ENCODE measurements at regions not wholly inside any gene's neighbourhood (a gene's known extent, or its start where the extent isn't known, plus 50 kb on each side); places are given as distances from the start of the nearest gene placed in this dataset.
"Not testable (repeated sequence)": the region's sequence is repeated elsewhere in the genome, so short reads cannot be mapped to it uniquely, and the experiment has no call there.

DNA sequence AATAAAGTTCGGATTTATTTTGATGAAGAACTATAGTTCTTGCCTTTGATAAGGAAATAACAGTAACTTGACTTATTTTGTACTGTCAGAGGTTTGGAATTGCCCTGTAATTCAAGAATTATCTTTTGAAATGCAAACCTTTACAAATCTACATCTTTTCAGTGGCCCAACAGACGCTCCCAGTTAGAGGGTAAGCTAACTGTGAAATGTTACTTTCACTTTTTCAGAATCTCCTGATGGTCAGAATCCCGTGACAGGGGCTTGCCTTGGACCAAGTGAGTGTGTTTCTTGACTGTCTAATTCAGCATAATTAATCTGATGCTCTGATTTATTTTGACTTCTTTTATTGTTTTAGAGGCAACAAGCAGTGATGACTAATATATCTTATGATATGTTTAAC, 262.5 kb downstream of the PLOD2 start:
- no peak for DNase-seq

DNA sequence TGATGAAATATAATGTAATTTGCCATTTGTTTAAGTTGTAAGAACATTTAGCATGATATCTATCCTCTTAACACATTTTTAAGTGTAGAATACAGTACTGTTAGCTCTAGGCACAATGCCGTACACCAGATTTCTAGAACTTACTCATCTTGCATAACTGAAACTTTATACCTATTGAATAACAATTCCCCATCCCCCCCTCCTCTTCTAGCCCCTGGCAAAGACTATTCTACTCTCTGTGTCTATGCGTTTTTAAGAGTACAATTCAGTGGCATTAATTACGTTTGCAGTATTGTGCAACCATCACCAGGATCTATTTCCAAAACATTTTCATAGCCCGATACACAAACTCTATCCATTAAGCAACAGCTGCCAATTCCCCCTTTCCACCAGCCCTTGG, 261.7 kb downstream of the PLOD2 start:
- DNase-seq, result no peak

DNA sequence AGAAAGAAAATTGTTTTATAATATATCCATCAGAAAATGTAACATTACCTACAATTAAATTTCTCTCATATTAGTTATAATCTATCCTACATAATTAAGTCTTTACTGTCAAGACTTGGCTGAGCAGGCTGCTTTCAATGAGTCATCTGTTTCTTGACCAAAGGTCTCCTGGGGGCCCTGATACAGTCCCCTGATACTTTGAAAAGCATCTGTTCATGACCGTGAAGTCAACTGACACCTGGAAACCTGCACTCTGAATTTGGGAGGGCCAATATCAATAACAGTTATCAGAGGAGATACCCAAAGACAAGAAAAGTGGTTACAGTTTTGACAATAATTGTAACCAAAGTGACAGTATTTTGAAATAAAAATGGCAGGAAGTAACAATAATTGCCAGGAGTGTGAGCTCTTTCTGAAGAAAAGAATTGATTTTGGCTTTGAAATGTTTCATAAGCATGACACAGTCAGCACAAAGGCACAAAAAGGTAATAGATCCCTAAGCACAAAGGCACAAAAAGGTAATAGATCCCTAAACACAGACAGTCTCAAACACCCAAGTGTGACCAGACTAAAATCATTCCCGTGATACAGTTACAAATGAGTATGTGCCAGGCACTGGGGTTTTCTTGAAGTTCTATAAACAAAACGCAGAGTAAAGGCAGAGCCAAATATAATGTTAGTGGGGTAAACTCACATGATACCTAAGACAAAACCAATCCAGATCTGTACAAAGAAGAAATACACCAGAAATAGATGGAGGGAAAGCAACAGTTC, 260.7 kb downstream of the PLOD2 start:
- DNase-seq, result no peak

DNA sequence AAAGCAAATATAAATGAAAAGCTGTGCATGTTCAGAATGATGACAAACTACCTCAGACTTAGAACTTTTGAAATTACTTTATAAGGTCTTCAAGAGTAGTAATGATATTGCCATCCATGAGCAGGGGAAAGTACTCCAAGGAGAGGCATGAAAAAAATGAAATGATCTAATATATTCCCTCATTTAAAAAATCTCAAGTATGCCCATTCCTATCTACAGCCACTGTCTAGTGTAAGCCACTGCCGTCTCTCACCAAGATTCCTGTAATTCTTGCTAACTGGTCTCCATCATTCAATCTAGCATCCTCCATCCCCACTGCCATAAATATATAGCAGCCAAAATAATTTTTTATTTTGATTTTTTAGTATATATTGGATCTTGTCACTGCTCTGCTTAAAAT, 258.8 kb downstream of the PLOD2 start:
- DNase-seq, result no peak

DNA sequence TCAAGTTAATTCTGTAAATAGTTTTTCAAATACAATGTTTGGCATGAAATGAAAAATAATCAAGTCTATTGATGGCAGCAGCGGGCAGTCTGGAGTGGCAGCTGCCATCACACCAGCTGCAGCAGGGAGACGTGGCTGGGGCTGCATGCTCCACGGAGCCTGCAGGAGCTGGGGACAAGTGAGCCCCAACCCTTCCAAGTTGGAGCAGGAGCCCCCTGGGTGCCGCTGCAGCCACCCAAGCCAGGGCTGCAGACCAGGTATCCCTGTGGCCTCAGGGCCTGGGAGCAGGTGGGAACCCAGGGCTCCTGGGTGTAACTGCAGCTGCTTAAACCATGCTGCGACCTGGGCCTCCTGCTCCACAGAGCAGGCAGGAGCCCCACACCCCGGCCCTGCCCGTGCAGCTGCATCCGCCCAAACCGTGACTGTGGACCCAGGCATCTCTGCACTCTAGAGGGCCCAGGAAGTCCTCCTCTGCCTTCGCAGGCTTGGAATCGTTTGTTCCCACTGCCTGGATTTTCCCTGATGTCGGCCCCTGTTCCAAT, 257.4 kb downstream of the PLOD2 start:
- DNase-seq, result no peak

DNA sequence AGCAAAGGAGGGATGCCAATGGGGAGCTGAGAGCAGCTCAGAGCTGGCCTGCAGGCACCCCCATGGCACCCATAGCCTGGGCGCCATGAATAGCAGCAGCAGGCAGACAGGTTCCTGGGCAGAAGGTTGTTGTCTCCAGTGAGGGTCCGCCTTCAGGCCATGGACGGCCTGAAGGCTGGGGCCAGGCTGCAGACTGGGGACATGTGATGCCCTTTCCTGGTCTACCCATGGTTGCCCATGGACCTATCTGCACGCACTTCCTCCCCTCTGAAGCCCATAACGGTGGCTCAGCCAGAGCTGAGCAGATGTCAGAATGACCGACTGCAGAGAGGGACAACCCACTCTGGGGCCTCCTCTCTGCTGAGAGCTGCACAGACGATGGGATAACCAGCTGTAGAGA, 256.8 kb downstream of the PLOD2 start:
- DNase-seq, result no peak

DNA sequence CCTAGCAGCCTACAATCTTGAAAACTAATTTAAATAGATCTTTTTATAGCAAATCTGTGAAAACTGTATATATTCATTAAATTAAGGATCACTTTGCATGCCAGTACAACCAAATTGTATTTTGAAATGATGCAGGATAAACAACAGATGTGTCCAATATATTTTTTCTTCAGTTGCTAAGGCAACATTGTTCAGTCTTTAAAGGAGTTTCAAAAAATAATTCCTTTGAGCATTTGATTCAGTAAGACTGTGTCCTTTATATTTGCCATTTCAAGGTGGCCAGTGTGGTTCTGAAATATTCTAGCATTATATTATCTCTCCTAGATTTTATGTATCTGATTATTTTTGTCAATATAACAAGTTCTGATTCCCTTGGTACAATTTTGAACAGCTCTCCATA, 254.7 kb downstream of the PLOD2 start:
- DNase-seq, result no peak

DNA sequence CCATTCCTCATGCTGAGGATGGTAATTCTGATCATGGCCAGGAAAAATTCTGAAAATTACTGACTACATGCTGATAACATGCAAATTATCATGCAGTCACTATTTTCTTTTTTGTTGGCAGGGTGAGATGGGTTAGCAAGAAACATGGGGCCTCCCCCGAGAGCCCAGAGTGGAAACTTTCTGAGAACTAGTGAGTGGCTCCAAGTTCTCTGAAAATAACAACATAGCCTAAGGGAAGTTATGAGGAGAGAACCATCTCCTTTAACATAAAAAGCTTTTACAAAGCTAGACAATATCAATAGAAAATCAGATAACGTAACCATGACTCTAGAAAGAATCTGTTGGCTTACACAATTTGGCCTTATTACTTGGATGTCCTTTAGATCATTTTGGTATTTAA, 254.2 kb downstream of the PLOD2 start:
- DNase-seq, result no peak

DNA sequence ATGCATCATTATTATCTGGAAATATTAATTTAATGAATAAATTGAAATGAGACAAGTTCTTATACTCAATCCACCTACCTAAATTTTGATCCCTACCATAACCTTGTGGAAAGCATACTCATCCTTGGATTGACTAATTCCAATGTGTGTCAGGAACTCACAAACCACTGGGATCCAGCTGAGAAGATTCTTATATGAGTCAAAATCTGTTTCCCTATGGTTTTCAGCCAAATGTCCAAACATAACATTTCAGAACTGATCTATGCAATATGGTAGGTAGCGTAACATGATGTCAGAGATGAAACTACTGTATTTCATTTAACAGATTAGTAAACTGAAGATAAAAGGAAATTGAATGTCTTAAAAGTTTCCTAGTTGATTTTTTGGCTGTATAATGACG, 250.0 kb downstream of the PLOD2 start:
- DNase-seq, result no peak

DNA sequence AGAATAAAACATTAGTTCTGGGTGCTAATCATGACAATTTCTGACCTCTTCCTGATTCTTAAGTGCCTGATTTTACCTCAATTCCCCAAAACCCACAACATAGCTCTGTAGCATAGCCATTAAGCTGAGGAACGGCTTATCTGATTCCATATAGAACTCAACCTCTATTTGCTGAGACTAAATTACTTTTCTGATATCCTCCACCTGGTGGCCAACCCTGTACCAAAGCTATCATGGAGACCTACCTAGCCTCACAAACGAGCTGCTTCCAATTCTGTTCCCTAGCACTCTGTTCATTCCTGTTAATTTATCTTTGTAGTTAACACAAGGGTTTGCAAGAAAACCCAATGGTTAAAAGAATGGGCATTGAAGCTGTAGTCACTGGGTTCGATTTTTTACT, 245.2 kb downstream of the PLOD2 start:
- DNase-seq, result no peak

DNA sequence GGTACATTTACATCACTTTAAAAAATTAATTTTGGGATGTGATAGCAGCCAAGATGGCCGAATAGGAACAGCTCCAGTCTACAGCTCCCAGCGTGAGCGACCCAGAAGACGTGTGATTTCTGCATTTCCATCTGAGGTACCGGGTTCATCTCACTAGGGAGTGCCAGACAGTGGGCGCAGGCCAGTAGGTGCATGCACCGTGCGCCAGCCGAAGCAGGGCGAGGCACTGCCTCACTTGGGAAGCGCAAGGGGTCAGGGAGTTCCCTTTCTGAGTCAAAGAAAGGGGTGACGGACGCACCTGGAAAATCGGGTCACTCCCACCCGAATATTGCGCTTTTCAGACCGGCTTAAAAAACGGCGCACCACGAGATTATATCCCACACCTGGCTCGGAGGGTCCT, 233.2 kb downstream of the PLOD2 start:
- not testable (repeated sequence) for DNase-seq

DNA sequence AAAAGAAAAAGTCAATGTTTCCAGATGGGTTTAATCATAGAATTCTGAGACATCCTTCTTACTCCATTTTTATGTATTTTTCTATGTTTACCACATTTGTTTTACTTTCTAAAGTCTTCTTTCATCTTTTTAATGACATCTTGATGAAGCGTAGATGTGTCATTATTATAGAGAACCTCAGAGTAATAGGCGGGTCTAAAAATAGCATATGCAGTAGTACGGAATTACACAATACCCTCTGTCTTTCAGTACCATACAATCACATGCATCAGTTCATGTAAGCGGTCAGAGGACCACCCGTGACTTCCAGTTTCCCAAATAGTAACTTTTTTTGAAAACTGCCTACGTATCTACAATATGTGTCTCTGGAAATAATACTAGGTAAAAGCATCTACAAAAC, 224.0 kb downstream of the PLOD2 start:
- DNase-seq, result no peak

DNA sequence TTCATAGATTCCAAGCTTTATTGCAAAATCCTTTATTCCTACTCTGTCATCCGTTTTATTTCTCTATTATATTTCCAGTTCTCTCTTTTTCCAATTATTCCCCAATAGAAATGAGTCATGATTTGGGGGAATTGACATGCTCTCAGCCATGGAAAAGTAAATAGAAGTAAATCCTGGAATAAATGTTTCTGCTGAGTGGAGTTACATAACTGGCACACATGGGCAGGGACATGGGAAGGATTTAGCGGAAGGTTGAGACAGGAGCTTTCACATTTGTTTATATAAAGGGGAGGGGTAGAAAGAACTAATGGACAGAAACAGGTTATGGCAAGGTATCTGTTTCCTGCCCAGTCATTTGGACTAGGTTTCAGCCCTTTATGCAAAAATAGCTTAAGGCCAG, 221.6 kb downstream of the PLOD2 start:
- no peak for DNase-seq

DNA sequence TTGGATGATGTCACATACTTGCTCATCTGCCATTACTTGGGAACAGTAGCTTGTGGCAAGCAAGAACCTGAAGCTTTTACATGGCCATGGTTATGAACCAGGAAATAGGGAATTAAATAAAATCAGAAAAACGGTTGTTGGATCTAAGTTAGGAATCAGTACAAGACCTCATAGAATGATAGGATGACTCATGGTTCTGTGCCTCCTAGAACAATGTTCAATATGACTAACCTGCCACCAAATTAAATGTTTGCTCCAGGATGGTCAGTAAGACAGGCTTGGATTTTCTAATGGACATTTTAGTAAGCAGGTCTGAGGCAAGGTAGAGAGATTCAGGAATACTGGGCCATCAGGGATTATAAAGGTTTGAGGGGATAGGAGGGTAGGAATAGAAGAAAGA, 218.9 kb downstream of the PLOD2 start:
- DNase-seq, result no peak

DNA sequence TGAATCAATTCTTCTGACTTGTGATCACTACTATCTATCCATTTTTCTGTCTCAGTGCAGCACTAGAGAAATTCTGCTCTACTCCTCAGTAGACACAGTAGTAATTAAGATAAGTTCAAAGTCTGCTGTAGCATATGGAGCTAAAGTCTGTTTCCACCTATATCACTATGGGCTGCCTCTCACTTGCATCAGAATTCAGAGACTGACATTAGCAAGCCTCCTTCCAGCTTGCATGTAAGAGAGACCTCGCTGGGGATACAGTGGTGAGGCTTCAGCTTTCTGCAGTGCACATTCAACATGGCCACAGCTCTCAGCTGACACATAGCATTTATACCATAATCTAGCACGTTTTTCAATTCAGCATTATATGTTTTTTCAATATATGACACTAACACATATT, 217.0 kb downstream of the PLOD2 start:
- no peak for DNase-seq

DNA sequence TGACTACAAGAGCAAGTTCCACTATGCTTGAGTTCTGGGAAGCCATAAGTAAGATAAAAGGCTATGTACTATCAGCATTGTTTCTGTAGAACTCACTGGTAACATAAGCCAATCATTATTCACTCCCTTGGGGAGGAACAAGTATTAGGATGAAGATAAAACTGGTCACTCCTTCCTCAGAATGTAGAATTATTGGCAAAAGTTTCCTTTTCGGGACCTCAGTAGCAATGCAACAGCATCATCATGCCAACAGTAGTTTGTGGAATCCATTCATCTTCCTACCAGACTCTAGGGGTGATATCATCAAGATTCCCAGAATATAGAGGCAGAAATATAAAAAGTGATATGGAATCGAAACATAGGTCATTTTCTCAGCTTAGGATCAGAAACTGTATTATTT, 209.5 kb downstream of the PLOD2 start:
- DNase-seq, result no peak

DNA sequence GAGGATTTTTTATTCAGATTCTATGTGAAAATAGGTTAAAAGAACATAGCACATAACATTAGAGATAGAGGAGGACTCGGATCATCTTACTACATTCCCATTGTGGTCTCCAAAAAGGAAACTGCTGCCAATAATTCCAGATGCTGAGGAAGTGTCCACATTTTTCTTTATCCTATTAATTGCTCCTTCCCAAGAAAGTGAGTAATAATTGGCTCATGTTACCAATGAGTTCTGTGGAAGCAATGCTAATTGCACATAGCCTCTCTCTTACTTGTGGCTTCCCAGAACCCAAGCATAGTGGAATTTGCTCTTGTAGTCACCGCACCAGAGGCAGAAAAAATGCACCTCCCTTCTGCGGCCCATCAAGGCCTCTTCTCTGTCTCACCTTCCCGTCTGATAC, 208.4 kb downstream of the PLOD2 start:
- DNase-seq, result no peak

DNA sequence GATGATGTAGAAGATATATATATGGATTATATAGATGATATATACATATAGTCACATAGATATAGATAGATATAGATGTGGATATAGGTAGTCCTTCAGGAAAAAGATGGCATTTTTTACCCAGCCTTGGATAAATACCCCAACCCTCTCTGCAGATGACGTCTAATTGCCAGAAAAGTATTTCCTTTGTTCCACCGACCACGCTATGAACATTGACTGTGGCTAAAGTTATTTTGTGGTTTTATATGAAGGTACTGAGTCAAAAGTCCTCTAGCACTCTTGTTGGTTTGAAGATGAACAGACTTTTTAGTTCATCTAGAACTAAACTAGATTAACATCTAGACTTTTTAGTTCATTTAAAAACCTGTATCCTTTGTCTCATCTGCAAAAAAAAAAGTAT, 207.7 kb downstream of the PLOD2 start:
- no peak for DNase-seq

DNA sequence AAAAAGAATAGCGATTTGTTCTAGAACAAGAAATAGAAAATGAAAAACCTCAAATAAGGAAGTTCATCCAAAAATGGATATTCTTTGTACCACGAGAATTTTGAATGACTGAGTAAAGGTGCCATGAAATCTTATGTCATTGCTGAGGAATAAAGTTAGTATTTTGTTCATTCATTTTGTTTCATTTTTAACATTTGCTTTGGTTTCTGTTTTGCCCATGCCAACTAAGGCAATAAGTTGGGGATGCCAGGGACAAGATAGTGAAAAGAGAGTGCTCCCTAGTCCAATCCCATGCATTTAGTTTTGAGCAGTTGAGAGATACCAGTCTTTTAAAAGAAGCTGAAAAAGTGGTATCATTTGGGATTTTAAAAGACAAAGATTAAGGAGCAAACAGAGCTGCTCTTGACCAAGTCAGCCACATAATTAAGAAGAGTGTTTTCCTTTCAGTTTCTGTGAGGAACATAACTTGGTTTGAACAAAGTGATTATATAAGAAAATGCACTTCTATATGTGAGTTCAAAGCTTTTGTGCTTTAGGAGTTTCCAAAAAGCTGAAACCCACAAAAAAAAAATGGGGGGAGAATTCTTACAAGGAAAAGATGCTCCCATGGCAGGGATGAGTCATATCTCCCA, 201.4 kb downstream of the PLOD2 start:
- no peak for DNase-seq

DNA sequence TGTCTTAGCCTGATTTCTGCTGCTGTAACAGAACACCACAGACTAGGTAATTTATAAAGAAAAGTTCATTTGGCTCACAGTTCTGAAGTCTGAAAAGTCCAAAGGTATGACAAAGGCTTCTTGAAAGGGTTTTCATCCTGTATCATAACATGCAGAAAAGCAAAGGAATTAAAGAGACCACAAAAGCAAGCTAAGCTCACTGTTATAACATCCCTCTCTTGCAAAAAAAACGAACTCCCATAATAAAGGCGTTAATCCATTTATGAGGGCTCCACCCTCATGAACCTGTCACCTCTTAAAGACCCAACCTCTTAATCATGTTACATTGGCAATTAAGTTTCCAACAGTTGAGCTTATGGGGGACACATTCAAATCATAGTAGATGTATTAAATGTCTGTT, 197.9 kb downstream of the PLOD2 start:
- no peak for DNase-seq

DNA sequence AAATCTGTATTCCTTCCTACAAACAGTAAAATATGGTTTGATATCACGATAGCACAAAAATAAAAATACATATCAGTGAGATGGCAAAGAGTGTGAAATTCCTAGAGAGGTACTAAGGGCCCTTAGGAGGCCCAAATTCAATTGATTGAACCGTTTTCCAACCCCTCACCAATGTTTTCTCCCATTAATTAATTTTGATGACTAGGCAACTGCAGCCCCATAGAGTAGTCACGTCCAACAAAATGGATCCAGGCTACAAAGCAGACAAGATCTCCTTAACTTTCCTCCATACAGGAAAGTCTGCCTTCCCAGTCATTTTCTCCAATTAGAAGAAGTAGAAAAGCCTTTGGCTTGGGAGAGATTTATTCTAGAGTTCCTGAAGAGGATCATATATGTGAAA, 193.9 kb downstream of the PLOD2 start:
- no peak for DNase-seq

DNA sequence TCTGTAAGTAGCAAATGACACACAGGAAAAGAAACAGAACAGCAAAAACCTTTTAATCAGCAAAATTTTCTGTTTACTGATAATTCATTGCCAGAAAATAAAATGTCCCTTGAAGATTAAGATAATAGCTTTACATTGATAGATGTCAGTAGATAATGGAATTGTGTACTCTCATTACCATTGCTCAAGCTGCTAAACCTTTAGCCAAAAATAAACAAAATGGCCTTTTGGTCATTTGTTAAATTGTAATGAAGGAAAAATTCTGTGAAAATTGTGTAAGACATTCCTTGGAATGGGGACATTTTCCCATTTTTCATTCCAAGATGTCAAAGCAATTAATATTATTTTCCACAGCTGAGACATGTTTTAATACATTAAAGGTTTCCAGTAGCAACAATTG, 189.8 kb downstream of the PLOD2 start:
- DNase-seq, result no peak

DNA sequence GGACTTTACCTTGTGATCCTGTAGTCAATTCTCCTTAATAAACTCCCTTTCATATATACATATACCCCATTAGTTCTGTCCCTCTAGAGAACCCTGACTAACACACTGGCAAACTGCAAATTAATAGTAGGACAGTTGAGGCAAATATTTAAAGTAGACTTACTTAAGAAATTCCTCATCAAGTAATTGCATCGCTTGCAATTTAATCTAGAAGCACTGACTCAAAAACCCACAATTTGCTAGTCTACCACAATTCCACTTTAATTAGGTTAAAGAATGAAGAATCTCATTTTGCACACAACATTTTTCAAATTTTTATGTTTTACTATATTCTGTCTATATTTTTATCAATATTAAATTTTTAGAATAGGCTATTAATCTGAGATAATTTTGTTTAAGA, 188.1 kb downstream of the PLOD2 start:
- no peak for DNase-seq

Measured in amygdala (tissue), 56 donors.